Osteoblast (primary cell): ENCODE measurements at regions not wholly inside any gene's neighbourhood (a gene's known extent, or its start where the extent isn't known, plus 50 kb on each side); places are given as distances from the start of the nearest gene placed in this dataset.

ENCODE experiments used
- DNase-seq: peaks from one replicate; pipeline ENCODE4 v3.0.0; 2011; ENCODE audit warnings: low spot score, mixed read lengths; ENCODE audit not compliant: insufficient read length; ENCODE audit errors: missing footprints
- H2AFZ ChIP-seq: 2 replicates; pipeline ENCODE4 v1.6.0; 2011; ENCODE audit warnings: mild to moderate bottlenecking, low read length
- H3K27ac ChIP-seq: 2 replicates; pipeline ENCODE4 v1.5.1; 2011; ENCODE audit warnings: mild to moderate bottlenecking, low read depth, low read length, moderate library complexity
- H3K27me3 ChIP-seq: 2 replicates; pipeline ENCODE4 v1.6.0; 2012; ENCODE audit warnings: mild to moderate bottlenecking, control low read depth, inconsistent platforms, low read length, moderate library complexity; ENCODE audit not compliant: insufficient read depth
- H3K36me3 ChIP-seq: 2 replicates; pipeline ENCODE4 v1.5.1; 2011; ENCODE audit warnings: mild to moderate bottlenecking, low read length, control low read depth, moderate library complexity; ENCODE audit not compliant: insufficient read depth
- H3K4me1 ChIP-seq: 2 replicates; pipeline ENCODE4 v1.5.1; 2011; ENCODE audit warnings: mild to moderate bottlenecking, low read length, control low read depth, moderate library complexity; ENCODE audit not compliant: insufficient read depth
- H3K4me2 ChIP-seq: 2 replicates; pipeline ENCODE4 v1.6.0; 2011; ENCODE audit warnings: mild to moderate bottlenecking, low read length; ENCODE audit not compliant: insufficient read depth
- H3K4me3 ChIP-seq: fragments of 200-600 bp; sonication (generic); 3 replicates; pipeline ENCODE4 v1.5.1; 2012; ENCODE audit warnings: mild to moderate bottlenecking, low read length, inconsistent platforms; ENCODE audit not compliant: insufficient read depth
- H3K79me2 ChIP-seq: 2 replicates; pipeline ENCODE4 v1.6.0; 2012; ENCODE audit warnings: mild to moderate bottlenecking, low read length, control low read depth, inconsistent platforms; ENCODE audit not compliant: insufficient read depth
- H3K9me3 ChIP-seq: 2 replicates; pipeline ENCODE4 v1.5.1; 2011; ENCODE audit warnings: low read depth, low read length, control low read depth
- H4K20me1 ChIP-seq: 2 replicates; pipeline ENCODE4 v1.6.0; 2012; ENCODE audit warnings: mild to moderate bottlenecking, low read length, control low read depth; ENCODE audit not compliant: insufficient read depth
- TF ChIP-seq, protein P1 (sequence below): IDR thresholded peaks from 2 replicates; pipeline ENCODE4 v1.5.1; 2011; ENCODE audit warnings: mild to moderate bottlenecking, low read depth, low read length, moderate library complexity; ENCODE audit errors: extremely low read depth

DNA sequence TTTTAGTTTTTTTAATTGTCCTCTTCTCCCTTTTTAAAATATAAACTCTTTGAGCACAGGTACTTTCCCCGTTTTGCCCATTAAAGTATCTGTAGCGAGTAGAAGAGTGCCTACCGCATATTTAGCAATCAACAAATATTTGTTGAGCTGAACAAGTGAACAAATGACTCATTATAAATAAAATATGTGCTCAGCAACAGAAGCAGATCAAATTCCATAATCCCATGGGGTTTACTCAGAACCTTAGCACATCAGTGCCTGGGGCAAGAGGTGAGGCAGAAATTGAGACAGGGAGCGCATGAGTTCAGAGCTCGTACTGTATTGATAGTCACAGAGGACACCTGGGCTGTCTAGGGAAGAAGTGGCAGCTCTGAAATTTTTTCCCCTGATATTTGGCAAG lies 161.0 kb downstream of the SEM1 start:
- no peak for DNase-seq
- Histone ChIP-seq H3K9me3 (no peaks in the 10 kb centered on the region), H2AFZ (no peak overlapping the region), H3K27ac (no peak overlapping the region), H3K4me1 (no peaks in the 10 kb centered on the region), H3K4me2 (no peak overlapping the region), H4K20me1 (no peaks in the 10 kb centered on the region), H3K27me3 (no peaks in the 10 kb centered on the region), H3K36me3 (no peaks in the 10 kb centered on the region), H3K79me2 (no peaks in the 10 kb centered on the region), H3K4me3 (no peak overlapping the region)
- TF ChIP-seq, protein P1, sequence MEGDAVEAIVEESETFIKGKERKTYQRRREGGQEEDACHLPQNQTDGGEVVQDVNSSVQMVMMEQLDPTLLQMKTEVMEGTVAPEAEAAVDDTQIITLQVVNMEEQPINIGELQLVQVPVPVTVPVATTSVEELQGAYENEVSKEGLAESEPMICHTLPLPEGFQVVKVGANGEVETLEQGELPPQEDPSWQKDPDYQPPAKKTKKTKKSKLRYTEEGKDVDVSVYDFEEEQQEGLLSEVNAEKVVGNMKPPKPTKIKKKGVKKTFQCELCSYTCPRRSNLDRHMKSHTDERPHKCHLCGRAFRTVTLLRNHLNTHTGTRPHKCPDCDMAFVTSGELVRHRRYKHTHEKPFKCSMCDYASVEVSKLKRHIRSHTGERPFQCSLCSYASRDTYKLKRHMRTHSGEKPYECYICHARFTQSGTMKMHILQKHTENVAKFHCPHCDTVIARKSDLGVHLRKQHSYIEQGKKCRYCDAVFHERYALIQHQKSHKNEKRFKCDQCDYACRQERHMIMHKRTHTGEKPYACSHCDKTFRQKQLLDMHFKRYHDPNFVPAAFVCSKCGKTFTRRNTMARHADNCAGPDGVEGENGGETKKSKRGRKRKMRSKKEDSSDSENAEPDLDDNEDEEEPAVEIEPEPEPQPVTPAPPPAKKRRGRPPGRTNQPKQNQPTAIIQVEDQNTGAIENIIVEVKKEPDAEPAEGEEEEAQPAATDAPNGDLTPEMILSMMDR, result no peak

DNA sequence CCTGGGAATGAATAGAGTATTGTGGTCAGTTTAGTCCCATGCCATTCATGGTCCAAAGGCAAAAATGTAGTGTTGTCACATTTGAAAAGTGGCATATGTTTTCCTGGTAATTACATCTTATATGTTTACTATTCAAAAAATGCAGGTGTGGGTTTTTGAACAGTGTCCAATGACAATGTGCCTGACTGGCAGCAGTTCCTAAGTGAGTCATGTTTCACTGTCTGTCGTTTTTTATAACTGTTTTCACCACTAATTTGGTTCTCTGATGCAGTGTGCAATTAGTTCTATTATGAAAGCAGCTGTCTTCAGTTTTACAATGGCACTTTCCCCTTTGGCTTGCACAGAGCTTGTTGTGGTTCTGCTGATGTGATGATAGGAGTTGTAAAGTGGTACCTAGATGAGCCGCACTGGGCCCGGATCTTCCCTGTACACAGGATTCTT lies 162.3 kb downstream of the SEM1 start:
- Histone ChIP-seq H3K27me3 (no peaks in the 10 kb centered on the region), H3K4me1 (no peaks in the 10 kb centered on the region), H3K36me3 (no peaks in the 10 kb centered on the region), H3K4me2 (no peak overlapping the region), H4K20me1 (no peaks in the 10 kb centered on the region), H2AFZ (no peak overlapping the region), H3K27ac (no peak overlapping the region), H3K9me3 (no peaks in the 10 kb centered on the region), H3K79me2 (no peaks in the 10 kb centered on the region), H3K4me3 (no peak overlapping the region)
- no peak for DNase-seq
- TF ChIP-seq, protein P1, result no peak

DNA sequence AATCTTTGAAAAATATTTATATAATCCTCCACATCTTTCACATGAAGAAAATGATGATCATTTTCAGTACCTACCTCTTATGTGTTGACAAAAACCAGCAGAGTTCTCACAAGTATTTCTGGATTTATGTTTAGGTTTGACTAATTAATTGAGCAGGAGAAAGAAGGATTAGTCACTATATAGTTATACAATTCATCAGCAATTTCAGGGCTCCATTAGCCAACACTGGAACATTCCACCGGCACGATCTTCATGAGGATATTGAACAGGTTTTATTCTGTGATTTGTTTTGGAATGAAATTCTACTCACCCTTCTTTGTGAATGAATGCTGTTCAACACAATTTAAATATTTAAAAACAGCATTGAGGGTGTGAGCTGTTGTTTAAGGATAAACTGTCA lies 163.2 kb downstream of the SEM1 start:
- H3K27ac ChIP-seq, result no peak overlapping the region
- H3K4me2 ChIP-seq, result no peak overlapping the region
- TF ChIP-seq, protein P1, result no peak
- no peaks in the 10 kb centered on the region for H4K20me1 ChIP-seq
- no peaks in the 10 kb centered on the region for H3K79me2 ChIP-seq
- H3K4me1 ChIP-seq, result no peaks in the 10 kb centered on the region
- no peaks in the 10 kb centered on the region for H3K9me3 ChIP-seq
- H3K27me3 ChIP-seq, result no peaks in the 10 kb centered on the region
- H2AFZ ChIP-seq, result no peak overlapping the region
- DNase-seq, result no peak
- no peaks in the 10 kb centered on the region for H3K36me3 ChIP-seq
- no peak overlapping the region for H3K4me3 ChIP-seq

- H3K27ac ChIP-seq, result no peak overlapping the region
- no peaks in the 10 kb centered on the region for H4K20me1 ChIP-seq
- H2AFZ ChIP-seq, result no peak overlapping the region
- H3K4me2 ChIP-seq, result no peak overlapping the region
- TF ChIP-seq, protein P1, result no peak
- H3K27me3 ChIP-seq, result no peaks in the 10 kb centered on the region
- H3K4me3 ChIP-seq, result no peak overlapping the region
- H3K36me3 ChIP-seq, result no peaks in the 10 kb centered on the region
- H3K79me2 ChIP-seq, result no peaks in the 10 kb centered on the region
- no peak for DNase-seq
- H3K9me3 ChIP-seq, result no peaks in the 10 kb centered on the region
- no peaks in the 10 kb centered on the region for H3K4me1 ChIP-seq
Observed at GRCh38 chr7:96539471-96539870, 170.2 kb downstream of the SEM1 start.
